ENCODE measurements at regions not wholly inside any gene's neighbourhood (a gene's known extent, or its start where the extent isn't known, plus 50 kb on each side); places are given as distances from the start of the nearest gene placed in this dataset.

GRCh38 chr2:7324706-7325105 lies 407.5 kb downstream of the RNF144A start:
- peak; percentile 6 for DNase-seq

- no peak for DNase-seq
These were observed 408.0 kb downstream of the RNF144A start for GRCh38 chr2:7325186-7325585.

- DNase-seq, result no peak
These were observed 412.3 kb downstream of the RNF144A start for GRCh38 chr2:7329465-7329864.

- DNase-seq, result no peak
These were observed 416.1 kb downstream of the RNF144A start for GRCh38 chr2:7333189-7333765.

- peak; percentile 61 for DNase-seq
These were observed 416.8 kb downstream of the RNF144A start for GRCh38 chr2:7333960-7334493.

- DNase-seq, result no peak
These were observed 421.7 kb downstream of the RNF144A start for GRCh38 chr2:7338961-7339360.

- no peak for DNase-seq
These were observed 429.1 kb downstream of the RNF144A start for GRCh38 chr2:7346336-7346735.

GRCh38 chr2:7348761-7349160 lies 431.5 kb downstream of the RNF144A start:
- DNase-seq, result no peak

- DNase-seq, result no peak
These were observed 435.0 kb downstream of the RNF144A start for GRCh38 chr2:7352191-7352590.

GRCh38 chr2:7353571-7353970 lies 436.4 kb downstream of the RNF144A start:
- DNase-seq, result no peak

GRCh38 chr2:7355781-7356180 lies 438.6 kb downstream of the RNF144A start:
- DNase-seq, result no peak

- DNase-seq, result no peak
These were observed 439.8 kb downstream of the RNF144A start for GRCh38 chr2:7356909-7357584.

GRCh38 chr2:7357993-7358392 lies 440.8 kb downstream of the RNF144A start:
- no peak for DNase-seq

GRCh38 chr2:7358865-7359447 lies 441.7 kb downstream of the RNF144A start:
- DNase-seq, result no peak

- DNase-seq, result no peak
These were observed 446.7 kb downstream of the RNF144A start for GRCh38 chr2:7363906-7364305.

GRCh38 chr2:7368211-7368610 lies 451.0 kb downstream of the RNF144A start:
- no peak for DNase-seq

- no peak for DNase-seq
These were observed 455.9 kb downstream of the RNF144A start for GRCh38 chr2:7373156-7373555.

- DNase-seq, result no peak
These were observed 458.7 kb downstream of the RNF144A start for GRCh38 chr2:7375901-7376300.

- peak; percentile 51 for DNase-seq
These were observed 460.8 kb downstream of the RNF144A start for GRCh38 chr2:7377916-7378569.

- DNase-seq, result no peak
These were observed 461.4 kb downstream of the RNF144A start for GRCh38 chr2:7378591-7378990.

GRCh38 chr2:7379799-7380198 lies 462.6 kb downstream of the RNF144A start:
- DNase-seq, result no peak

GRCh38 chr2:7384773-7385349 lies 467.6 kb downstream of the RNF144A start:
- DNase-seq, result no peak

- DNase-seq, result peak; percentile 28
These were observed 473.1 kb downstream of the RNF144A start for GRCh38 chr2:7390311-7390710.
